ENCODE measurements at regions not wholly inside any gene's neighbourhood (a gene's known extent, or its start where the extent isn't known, plus 50 kb on each side); places are given as distances from the start of the nearest gene placed in this dataset.

DNA sequence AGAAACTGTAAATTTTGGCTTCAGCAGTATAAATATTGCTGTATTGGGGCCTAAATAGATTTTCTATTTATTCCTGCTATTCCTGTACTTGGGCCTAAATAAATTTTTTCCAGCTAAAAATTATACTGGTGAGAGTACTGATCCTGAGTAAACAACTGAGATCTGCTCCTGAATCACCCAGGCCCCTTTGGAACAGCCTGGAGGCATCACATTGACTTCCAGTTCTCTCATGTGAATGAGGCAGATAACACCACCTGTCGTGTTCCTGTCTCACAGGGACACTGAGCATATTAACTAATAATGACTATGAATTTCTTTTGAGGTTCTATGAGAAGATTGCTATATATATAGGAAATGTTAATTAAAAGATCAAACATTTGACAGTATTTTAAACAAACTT, 119.5 kb upstream of the PLCXD3 start:
- Mint-ChIP-seq H3K9me3 (no peaks in the 10 kb centered on the region), H3K36me3 (no peaks in the 10 kb centered on the region), H3K27ac (no peak overlapping the region), H3K4me1 (no peaks in the 10 kb centered on the region), H3K4me3 (no peak overlapping the region), H3K27me3 (ENCODE audit: low read depth) (no peaks in the 10 kb centered on the region)
- no peak for DNase-seq (ENCODE audit: low spot score in 2 of 2, unreplicated experiment in 2 of 2)
- TF ChIP-seq, protein P1, sequence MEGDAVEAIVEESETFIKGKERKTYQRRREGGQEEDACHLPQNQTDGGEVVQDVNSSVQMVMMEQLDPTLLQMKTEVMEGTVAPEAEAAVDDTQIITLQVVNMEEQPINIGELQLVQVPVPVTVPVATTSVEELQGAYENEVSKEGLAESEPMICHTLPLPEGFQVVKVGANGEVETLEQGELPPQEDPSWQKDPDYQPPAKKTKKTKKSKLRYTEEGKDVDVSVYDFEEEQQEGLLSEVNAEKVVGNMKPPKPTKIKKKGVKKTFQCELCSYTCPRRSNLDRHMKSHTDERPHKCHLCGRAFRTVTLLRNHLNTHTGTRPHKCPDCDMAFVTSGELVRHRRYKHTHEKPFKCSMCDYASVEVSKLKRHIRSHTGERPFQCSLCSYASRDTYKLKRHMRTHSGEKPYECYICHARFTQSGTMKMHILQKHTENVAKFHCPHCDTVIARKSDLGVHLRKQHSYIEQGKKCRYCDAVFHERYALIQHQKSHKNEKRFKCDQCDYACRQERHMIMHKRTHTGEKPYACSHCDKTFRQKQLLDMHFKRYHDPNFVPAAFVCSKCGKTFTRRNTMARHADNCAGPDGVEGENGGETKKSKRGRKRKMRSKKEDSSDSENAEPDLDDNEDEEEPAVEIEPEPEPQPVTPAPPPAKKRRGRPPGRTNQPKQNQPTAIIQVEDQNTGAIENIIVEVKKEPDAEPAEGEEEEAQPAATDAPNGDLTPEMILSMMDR (IDR thresholded peaks at IDR 0.05; ENCODE audit: unreplicated experiment) = no peak

DNA sequence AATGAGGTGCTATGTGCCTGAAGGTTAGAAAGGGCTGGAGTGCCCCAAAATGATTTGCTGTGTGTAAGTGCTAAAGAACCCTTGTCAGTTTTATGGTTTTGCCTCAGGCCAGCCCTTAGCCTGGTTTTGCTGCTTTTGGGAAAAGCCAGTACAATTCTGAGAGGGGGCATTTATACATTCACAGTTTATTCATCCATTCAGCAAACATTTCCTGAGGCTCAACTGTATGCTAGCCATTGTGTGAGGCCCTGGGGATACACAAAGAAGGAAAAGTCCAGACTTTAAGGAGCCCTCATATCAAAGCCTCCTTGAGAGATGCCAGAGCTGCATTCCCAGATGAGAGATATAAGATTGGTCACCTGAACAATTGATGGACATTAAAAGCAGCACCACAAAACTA, 115.2 kb upstream of the PLCXD3 start:
- Mint-ChIP-seq H3K4me3 (no peak overlapping the region), H3K4me1 (no peaks in the 10 kb centered on the region), H3K9me3 (no peaks in the 10 kb centered on the region), H3K36me3 (no peaks in the 10 kb centered on the region), H3K27ac (no peak overlapping the region), H3K27me3 (ENCODE audit: low read depth) (no peaks in the 10 kb centered on the region)
- DNase-seq (ENCODE audit: low spot score in 2 of 2, unreplicated experiment in 2 of 2) = no peak
- TF ChIP-seq, protein P1 (IDR thresholded peaks at IDR 0.05; ENCODE audit: unreplicated experiment) = no peak

DNA sequence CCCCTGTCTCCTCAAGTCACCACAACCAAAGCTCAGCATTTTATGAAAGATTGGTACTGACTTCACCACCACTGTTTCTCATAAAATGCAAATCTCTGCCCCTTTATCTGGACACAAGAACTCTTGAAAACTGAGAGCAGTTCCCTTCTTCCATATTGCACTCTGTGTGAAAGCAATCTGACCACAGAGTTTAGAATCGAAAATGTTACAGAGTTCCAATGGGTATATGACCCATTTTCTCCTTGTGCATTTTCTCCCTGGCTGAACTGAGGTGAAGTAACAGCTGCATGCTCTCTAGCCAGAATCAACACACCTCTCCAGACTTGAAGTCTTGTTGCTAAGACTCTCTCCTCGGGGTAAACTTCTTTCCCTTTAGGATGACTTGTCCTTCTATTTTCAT, 111.0 kb upstream of the PLCXD3 start:
- Mint-ChIP-seq H3K9me3 (no peaks in the 10 kb centered on the region), H3K27ac (no peak overlapping the region), H3K27me3 (ENCODE audit: low read depth) (no peaks in the 10 kb centered on the region), H3K36me3 (no peaks in the 10 kb centered on the region), H3K4me1 (peaks cover 2% of the 10 kb centered on the region), H3K4me3 (no peak overlapping the region)
- TF ChIP-seq, protein P1 (IDR thresholded peaks at IDR 0.05; ENCODE audit: unreplicated experiment) = no peak
- no peak for DNase-seq (ENCODE audit: low spot score in 2 of 2, unreplicated experiment in 2 of 2)

DNA sequence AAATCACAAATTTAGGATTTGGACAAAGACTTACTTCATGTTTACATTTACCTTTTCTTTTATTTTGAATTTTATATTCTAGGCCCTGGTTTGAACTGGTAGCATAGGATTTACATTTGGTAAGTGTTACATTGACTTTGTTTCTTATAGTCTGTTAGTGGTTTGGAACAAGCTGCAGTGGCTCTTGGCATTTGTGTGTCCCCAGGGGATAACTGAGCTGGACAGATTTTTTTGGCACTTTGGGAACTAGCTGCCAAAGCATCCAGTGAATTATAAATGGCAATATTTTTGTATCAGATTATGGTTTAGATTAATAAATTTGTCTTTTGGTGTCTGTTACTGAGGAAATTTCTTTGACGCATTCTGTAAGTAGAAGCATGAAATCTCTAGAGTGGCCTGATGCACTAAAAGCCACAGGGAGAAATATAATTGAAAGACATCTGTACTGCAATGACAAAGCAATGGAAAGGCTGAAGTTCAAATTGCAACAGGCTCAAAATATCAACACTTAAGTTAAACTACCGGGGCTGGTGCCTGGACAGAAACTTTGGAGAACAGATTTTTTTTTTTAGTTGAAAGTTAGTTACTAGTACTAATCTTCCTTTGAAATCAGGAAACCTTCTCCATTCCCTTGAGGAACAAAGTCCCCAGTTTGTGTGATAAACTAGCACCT, 107.6 kb upstream of the PLCXD3 start:
- TF ChIP-seq, protein P1 (IDR thresholded peaks at IDR 0.05; ENCODE audit: unreplicated experiment) = no peak
- Mint-ChIP-seq H3K9me3 (no peaks in the 10 kb centered on the region), H3K27me3 (ENCODE audit: low read depth) (no peaks in the 10 kb centered on the region), H3K4me1 (peaks cover 2% of the 10 kb centered on the region), H3K4me3 (no peak overlapping the region), H3K36me3 (no peaks in the 10 kb centered on the region), H3K27ac (no peak overlapping the region)
- no peak for DNase-seq (ENCODE audit: low spot score in 2 of 2, unreplicated experiment in 2 of 2)

DNA sequence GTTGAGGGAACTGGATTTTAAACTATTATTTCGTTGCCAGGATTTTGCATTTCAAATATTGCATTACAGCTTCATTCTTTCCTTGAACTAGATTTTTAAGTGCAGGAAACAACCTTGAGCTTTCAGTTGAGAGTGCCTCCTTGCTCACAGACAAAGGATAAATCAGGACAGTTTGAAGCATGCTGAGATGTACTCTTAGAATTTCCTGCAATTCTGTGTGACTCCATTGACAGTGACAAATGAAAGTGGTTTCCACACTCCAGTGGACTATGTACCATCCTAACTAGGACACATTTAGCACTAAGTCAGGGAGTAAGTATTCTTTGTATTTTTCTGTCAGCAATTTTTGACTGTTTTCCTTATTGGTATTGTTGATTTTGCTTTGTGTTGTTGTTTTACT, 100.0 kb upstream of the PLCXD3 start:
- TF ChIP-seq, protein P1 (IDR thresholded peaks at IDR 0.05; ENCODE audit: unreplicated experiment) = no peak
- DNase-seq (ENCODE audit: low spot score in 2 of 2, unreplicated experiment in 2 of 2) = no peak
- Mint-ChIP-seq H3K27me3 (ENCODE audit: low read depth) (no peaks in the 10 kb centered on the region), H3K9me3 (peaks cover 17% of the 10 kb centered on the region), H3K36me3 (no peaks in the 10 kb centered on the region), H3K4me3 (no peak overlapping the region), H3K27ac (no peak overlapping the region), H3K4me1 (no peaks in the 10 kb centered on the region)

DNA sequence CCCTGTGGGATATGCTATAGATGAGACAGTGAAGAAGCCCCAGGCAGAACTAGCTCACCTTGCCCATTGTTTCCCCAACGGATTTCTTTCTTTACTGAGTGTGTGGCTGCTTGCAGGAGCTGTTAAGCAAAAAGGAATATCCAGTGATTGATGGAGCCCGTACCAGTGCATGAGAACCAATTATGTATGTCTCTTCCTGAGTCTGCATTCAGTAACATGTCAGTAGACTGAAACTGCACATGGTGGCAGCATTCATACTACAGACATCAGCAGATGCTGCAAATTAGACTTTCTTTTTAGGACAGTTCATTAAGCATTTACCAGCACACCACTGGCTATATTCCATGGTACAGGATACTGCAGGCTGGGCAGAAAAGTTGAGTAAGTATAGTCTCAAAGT, 90.3 kb upstream of the PLCXD3 start:
- Mint-ChIP-seq H3K4me3 (no peak overlapping the region), H3K4me1 (peaks cover 5% of the 10 kb centered on the region), H3K27ac (no peak overlapping the region), H3K36me3 (no peaks in the 10 kb centered on the region), H3K9me3 (peaks cover 9% of the 10 kb centered on the region), H3K27me3 (ENCODE audit: low read depth) (no peaks in the 10 kb centered on the region)
- DNase-seq (ENCODE audit: low spot score in 2 of 2, unreplicated experiment in 2 of 2) = no peak
- TF ChIP-seq, protein P1 (IDR thresholded peaks at IDR 0.05; ENCODE audit: unreplicated experiment) = no peak

Data from mesothelial cell of epicardium (in vitro differentiated cells).